HL-60 (cell line): ENCODE measurements at regions not wholly inside any gene's neighbourhood (a gene's known extent, or its start where the extent isn't known, plus 50 kb on each side); places are given as distances from the start of the nearest gene placed in this dataset.

ENCODE experiments used
- DNase-seq, 2 experiments: peaks; one replicate each; pipeline ENCODE4 v3.0.0-alpha.2; 2010 to 2020; ENCODE audit warnings: low read depth in 1 of 2, low spot score in 1 of 2
- H3K27ac ChIP-seq: fragments of 250-450 bp; sonication (Bioruptor Pico); replicated peaks from 2 replicates; pipeline ENCODE4 v1.5.1; 2020; ENCODE audit warnings: mild to moderate bottlenecking, moderate library complexity
- H3K27me3 ChIP-seq: fragments of 250-450 bp; sonication (Bioruptor Pico); 2 replicates; pipeline ENCODE4 v1.5.1; 2021; ENCODE audit warnings: mild to moderate bottlenecking, moderate library complexity; ENCODE audit not compliant: insufficient read depth, poor library complexity, severe bottlenecking
- H3K4me3 ChIP-seq: replicated peaks from 2 replicates; pipeline ENCODE4 v1.5.1; 2011; ENCODE audit warnings: mild to moderate bottlenecking, control low read depth, low read length; ENCODE audit not compliant: insufficient read depth
- CTCF ChIP-seq: IDR thresholded peaks from one replicate; pipeline ENCODE4 v1.5.1; 2011; ENCODE audit warnings: low read length, control low read depth, inconsistent platforms; ENCODE audit not compliant: insufficient read depth
- GABPA ChIP-seq: IDR thresholded peaks from 2 replicates; pipeline ENCODE4 v1.6.1; 2012; ENCODE audit warnings: low read depth
- POLR2AphosphoS5 ChIP-seq: IDR thresholded peaks from 2 replicates; pipeline ENCODE4 v1.6.1; 2012; ENCODE audit warnings: low read depth
- SPI1 ChIP-seq: IDR thresholded peaks from 2 replicates; pipeline ENCODE4 v1.6.1; 2012; ENCODE audit warnings: low read depth, mild to moderate bottlenecking, borderline replicate concordance
- TF ChIP-seq, protein P1 (sequence below): IDR thresholded peaks from 2 replicates; pipeline ENCODE4 v1.6.1; 2012; ENCODE audit warnings: low read depth; ENCODE audit not compliant: insufficient replicate concordance

- Histone ChIP-seq H3K27me3 (no peaks in the 10 kb centered on the region), H3K27ac (no peak overlapping the region), H3K4me3 (no peak overlapping the region)
- TF ChIP-seq, protein P1, sequence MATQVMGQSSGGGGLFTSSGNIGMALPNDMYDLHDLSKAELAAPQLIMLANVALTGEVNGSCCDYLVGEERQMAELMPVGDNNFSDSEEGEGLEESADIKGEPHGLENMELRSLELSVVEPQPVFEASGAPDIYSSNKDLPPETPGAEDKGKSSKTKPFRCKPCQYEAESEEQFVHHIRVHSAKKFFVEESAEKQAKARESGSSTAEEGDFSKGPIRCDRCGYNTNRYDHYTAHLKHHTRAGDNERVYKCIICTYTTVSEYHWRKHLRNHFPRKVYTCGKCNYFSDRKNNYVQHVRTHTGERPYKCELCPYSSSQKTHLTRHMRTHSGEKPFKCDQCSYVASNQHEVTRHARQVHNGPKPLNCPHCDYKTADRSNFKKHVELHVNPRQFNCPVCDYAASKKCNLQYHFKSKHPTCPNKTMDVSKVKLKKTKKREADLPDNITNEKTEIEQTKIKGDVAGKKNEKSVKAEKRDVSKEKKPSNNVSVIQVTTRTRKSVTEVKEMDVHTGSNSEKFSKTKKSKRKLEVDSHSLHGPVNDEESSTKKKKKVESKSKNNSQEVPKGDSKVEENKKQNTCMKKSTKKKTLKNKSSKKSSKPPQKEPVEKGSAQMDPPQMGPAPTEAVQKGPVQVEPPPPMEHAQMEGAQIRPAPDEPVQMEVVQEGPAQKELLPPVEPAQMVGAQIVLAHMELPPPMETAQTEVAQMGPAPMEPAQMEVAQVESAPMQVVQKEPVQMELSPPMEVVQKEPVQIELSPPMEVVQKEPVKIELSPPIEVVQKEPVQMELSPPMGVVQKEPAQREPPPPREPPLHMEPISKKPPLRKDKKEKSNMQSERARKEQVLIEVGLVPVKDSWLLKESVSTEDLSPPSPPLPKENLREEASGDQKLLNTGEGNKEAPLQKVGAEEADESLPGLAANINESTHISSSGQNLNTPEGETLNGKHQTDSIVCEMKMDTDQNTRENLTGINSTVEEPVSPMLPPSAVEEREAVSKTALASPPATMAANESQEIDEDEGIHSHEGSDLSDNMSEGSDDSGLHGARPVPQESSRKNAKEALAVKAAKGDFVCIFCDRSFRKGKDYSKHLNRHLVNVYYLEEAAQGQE: no peak
- TF ChIP-seq CTCF (no peak), POLR2AphosphoS5 (no peak), GABPA (no peak)
- DNase-seq: no peak
Measured at GRCh38 chr13:46953941-46954340, 57.1 kb upstream of the HTR2A start.

DNA sequence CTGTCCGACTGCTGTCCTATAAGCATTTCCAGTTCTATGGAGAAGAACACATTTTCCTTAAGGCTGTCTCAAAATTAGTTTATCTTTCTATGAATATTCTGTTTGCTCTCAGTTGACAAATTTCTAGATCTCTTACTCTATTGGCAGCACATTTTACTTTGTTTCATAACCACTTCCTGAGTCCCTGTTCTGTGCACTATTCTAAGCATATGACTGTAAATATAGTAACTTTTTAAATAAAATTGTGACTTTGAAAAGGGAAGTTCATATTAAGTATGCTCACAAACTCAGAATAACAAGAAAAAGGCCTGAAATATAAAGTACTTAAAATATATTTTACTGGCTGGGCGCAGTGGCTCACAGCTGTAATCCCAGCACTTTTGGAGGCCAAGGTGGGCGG, 56.5 kb upstream of the HTR2A start:
- TF ChIP-seq POLR2AphosphoS5 (no peak), GABPA (no peak), CTCF (no peak), SPI1 (no peak)
- TF ChIP-seq, protein P1: no peak
- H3K27ac ChIP-seq: no peak overlapping the region
- no peak overlapping the region for H3K4me3 ChIP-seq
- no peaks in the 10 kb centered on the region for H3K27me3 ChIP-seq
- no peak for DNase-seq

DNA sequence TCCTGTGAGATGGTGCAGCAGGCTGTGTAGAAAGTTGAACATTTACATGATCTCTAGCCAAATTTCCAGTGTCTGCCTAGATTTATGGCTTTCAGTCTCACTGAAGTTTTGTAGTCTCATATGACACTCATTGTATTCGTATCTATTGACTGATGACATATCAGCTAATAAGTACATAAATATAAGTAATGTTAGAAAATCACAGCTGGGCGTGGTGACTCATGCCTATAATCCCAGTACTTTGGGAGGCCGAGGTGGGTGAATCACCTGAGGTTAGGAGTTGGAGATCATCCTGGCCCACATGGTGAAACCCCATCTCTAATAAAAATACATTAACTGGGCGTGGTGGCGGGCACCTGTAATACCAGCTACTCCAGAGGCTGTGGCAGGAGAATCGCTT, 54.7 kb upstream of the HTR2A start:
- DNase-seq: no peak
- Histone ChIP-seq H3K27ac (no peak overlapping the region), H3K4me3 (no peak overlapping the region), H3K27me3 (no peaks in the 10 kb centered on the region)
- TF ChIP-seq, protein P1: no peak
- TF ChIP-seq CTCF (no peak), SPI1 (no peak), GABPA (no peak), POLR2AphosphoS5 (no peak)
